HG02884 (cell line): ENCODE measurements at regions not wholly inside any gene's neighbourhood (a gene's known extent, or its start where the extent isn't known, plus 50 kb on each side); places are given as distances from the start of the nearest gene placed in this dataset.
"Not testable (repeated sequence)": the region's sequence is repeated elsewhere in the genome, so short reads cannot be mapped to it uniquely, and the experiment has no call there.

ENCODE experiments used
- ATAC-seq: cut with Tn5 transposase; IDR thresholded peaks from one replicate; pipeline ENCODE4 v1.9.1; 2021; ENCODE audit warnings: mild to moderate bottlenecking, moderate library complexity; ENCODE audit not compliant: unreplicated experiment

GRCh38 chr4:11066584-11066983, 362.1 kb downstream of the HS3ST1 start:
- not testable (repeated sequence) for ATAC-seq

- ATAC-seq: not testable (repeated sequence)
Observed at GRCh38 chr4:11060637-11061036, 368.1 kb downstream of the HS3ST1 start.

GRCh38 chr4:11054937-11055336, 370.4 kb upstream of the CLNK start:
- not testable (repeated sequence) for ATAC-seq

GRCh38 chr4:11053601-11054220, 369.1 kb upstream of the CLNK start:
- no peak for ATAC-seq

- no peak for ATAC-seq
Observed at GRCh38 chr4:11051181-11051580, 366.6 kb upstream of the CLNK start.

GRCh38 chr4:11050766-11051165, 366.2 kb upstream of the CLNK start:
- ATAC-seq: no peak

GRCh38 chr4:11049001-11049400, 364.4 kb upstream of the CLNK start:
- ATAC-seq: no peak

GRCh38 chr4:11042760-11043159, 358.2 kb upstream of the CLNK start:
- ATAC-seq: no peak

- no peak for ATAC-seq
Observed at GRCh38 chr4:11039634-11040131, 355.1 kb upstream of the CLNK start.

GRCh38 chr4:11038926-11039325, 354.4 kb upstream of the CLNK start:
- ATAC-seq: no peak

GRCh38 chr4:11037637-11038036, 353.1 kb upstream of the CLNK start:
- no peak for ATAC-seq

- no peak for ATAC-seq
Observed at GRCh38 chr4:11028334-11028733, 343.8 kb upstream of the CLNK start.

- no peak for ATAC-seq
Observed at GRCh38 chr4:11021333-11021732, 336.8 kb upstream of the CLNK start.

- no peak for ATAC-seq
Observed at GRCh38 chr4:11019451-11020240, 335.1 kb upstream of the CLNK start.

- ATAC-seq: no peak
Observed at GRCh38 chr4:11014199-11014598, 329.6 kb upstream of the CLNK start.

GRCh38 chr4:11013094-11013664, 328.6 kb upstream of the CLNK start:
- ATAC-seq: no peak

GRCh38 chr4:11011249-11011648, 326.7 kb upstream of the CLNK start:
- ATAC-seq: no peak

GRCh38 chr4:11010624-11011023, 326.1 kb upstream of the CLNK start:
- ATAC-seq: no peak

GRCh38 chr4:11009281-11009680, 324.7 kb upstream of the CLNK start:
- ATAC-seq: no peak

GRCh38 chr4:11005300-11005699, 320.7 kb upstream of the CLNK start:
- no peak for ATAC-seq

GRCh38 chr4:11004818-11005217, 320.2 kb upstream of the CLNK start:
- ATAC-seq: no peak

- no peak for ATAC-seq
Observed at GRCh38 chr4:11002961-11003360, 318.4 kb upstream of the CLNK start.
